ENCODE measurements at regions not wholly inside any gene's neighbourhood (a gene's known extent, or its start where the extent isn't known, plus 50 kb on each side); places are given as distances from the start of the nearest gene placed in this dataset.

- Histone ChIP-seq H3K36me3 (no peaks in the 10 kb centered on the region), H3K27ac (no peak overlapping the region), H3K27me3 (replicated peaks in 1 of 7) (no peaks in the 10 kb centered on the region), H3K4me1 (no peaks in the 10 kb centered on the region), H3K4me3 (no peak overlapping the region), H3K9me3 (no peaks in the 10 kb centered on the region)
- WGBS, 5 donors = 71 to 82% (median 81%) methylated on average over 11 of the region's 11 CpGs
- intact Hi-C loops (cut with DNase I; ENCODE audit: low total_unique reads) = no loop called here
- no peak for DNase-seq
- TF ChIP-seq CTCF (IDR thresholded peaks at IDR 0.05 in 8 of 11, conservative IDR thresholded peaks at IDR 0.05 in 3 of 11) = no peak
- no peak for TF ChIP-seq POLR2A (IDR thresholded peaks at IDR 0.05)
- no peak for TF ChIP-seq POLR2AphosphoS5 (IDR thresholded peaks at IDR 0.05)
Observed at GRCh38 chr13:109374609-109375200, 411.7 kb downstream of the IRS2 start.

DNA sequence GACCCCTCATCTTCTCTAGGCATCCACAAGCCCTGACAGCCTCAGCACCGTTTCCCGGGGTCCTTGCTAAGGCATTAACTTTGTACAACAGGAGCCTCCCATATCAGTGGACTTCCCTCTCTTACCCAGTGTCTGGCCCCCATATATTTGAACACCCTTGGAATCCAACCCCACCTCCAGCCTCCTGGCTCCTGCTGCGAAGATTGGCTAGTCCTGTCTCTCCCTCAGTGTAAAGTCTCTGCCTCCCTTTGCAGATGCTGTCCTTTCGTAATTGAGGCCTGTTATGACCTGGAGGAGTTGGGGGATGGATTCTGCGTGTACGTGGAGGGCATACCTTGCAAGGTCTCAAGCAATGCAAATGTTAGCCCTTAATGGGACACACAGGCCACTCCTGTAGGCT lies 413.7 kb downstream of the IRS2 start:
- intact Hi-C loops (cut with DNase I; ENCODE audit: low total_unique reads) = no loop called here
- no peaks in the 10 kb centered on the region for H3K4me1 ChIP-seq
- no peak for DNase-seq
- no peak for TF ChIP-seq POLR2AphosphoS5 (IDR thresholded peaks at IDR 0.05)
- no peak for TF ChIP-seq POLR2A (IDR thresholded peaks at IDR 0.05)
- no peak for TF ChIP-seq CTCF (IDR thresholded peaks at IDR 0.05 in 8 of 11, conservative IDR thresholded peaks at IDR 0.05 in 3 of 11)
- H3K9me3 ChIP-seq = no peaks in the 10 kb centered on the region
- H3K36me3 ChIP-seq = no peaks in the 10 kb centered on the region
- H3K4me3 ChIP-seq = no peak overlapping the region
- no peak overlapping the region for H3K27ac ChIP-seq
- peaks cover 0 to 4% (median 0%) of the 10 kb centered on the region in 7 donors for H3K27me3 ChIP-seq (replicated peaks in 1 of 7)
- 86 to 97% (median 93%) methylated on average over 6 of the region's 6 CpGs for WGBS, 5 donors

DNA sequence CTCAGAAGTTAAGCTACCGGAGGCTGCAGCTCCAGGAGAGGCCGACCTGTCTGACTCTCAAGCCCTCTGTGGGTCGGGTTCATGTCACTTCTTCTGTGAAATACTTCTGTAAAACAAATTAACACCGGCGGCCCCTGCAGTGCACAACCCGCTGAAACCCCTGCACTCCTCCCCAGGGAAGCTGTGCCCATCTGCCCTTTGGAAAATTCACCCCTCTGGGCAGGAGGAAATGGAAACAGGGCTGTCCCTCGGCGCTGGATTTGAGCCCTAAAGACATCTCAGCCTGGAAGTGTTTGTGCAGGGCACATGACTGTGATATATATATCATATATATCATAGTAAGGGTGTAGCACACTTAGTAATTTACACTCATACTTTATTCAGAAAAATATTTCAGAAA lies 415.3 kb downstream of the IRS2 start:
- DNase-seq = no peak
- intact Hi-C loops (cut with DNase I; ENCODE audit: low total_unique reads) = no loop called here
- Histone ChIP-seq H3K9me3 (peaks cover 0 to 2% (median 0%) of the 10 kb centered on the region in 8 donors), H3K4me3 (no peak overlapping the region), H3K27ac (no peak overlapping the region), H3K27me3 (replicated peaks in 1 of 7) (peaks cover 0 to 7% (median 0%) of the 10 kb centered on the region in 7 donors), H3K4me1 (no peaks in the 10 kb centered on the region), H3K36me3 (no peaks in the 10 kb centered on the region)
- WGBS, 5 donors = 53 to 82% (median 75%) methylated on average over 8 of the region's 8 CpGs
- TF ChIP-seq CTCF (IDR thresholded peaks at IDR 0.05 in 8 of 11, conservative IDR thresholded peaks at IDR 0.05 in 3 of 11) = no peak
- TF ChIP-seq POLR2A (IDR thresholded peaks at IDR 0.05) = no peak
- TF ChIP-seq POLR2AphosphoS5 (IDR thresholded peaks at IDR 0.05) = no peak

- peaks cover 0 to 8% (median 0%) of the 10 kb centered on the region in 7 donors for H3K27me3 ChIP-seq (replicated peaks in 1 of 7)
- no peak overlapping the region for H3K4me3 ChIP-seq
- no peaks in the 10 kb centered on the region for H3K36me3 ChIP-seq
- 85 to 91% (median 88%) methylated on average over 10 of the region's 10 CpGs for WGBS, 5 donors
- TF ChIP-seq POLR2A (IDR thresholded peaks at IDR 0.05) (no peak), CTCF (IDR thresholded peaks at IDR 0.05 in 8 of 11, conservative IDR thresholded peaks at IDR 0.05 in 3 of 11) (no peak), POLR2AphosphoS5 (IDR thresholded peaks at IDR 0.05) (no peak)
- no peaks in the 10 kb centered on the region for H3K4me1 ChIP-seq
- H3K27ac ChIP-seq = no peak overlapping the region
- H3K9me3 ChIP-seq = peaks cover 0 to 7% (median 1%) of the 10 kb centered on the region in 8 donors
- intact Hi-C loops (cut with DNase I; ENCODE audit: low total_unique reads) = no loop called here
- no peak for DNase-seq
Observed at GRCh38 chr13:109370496-109370895, 415.9 kb downstream of the IRS2 start.

Data from spleen (tissue), 11 donors.